ENCODE measurements at regions not wholly inside any gene's neighbourhood (a gene's known extent, or its start where the extent isn't known, plus 50 kb on each side); places are given as distances from the start of the nearest gene placed in this dataset.

DNA sequence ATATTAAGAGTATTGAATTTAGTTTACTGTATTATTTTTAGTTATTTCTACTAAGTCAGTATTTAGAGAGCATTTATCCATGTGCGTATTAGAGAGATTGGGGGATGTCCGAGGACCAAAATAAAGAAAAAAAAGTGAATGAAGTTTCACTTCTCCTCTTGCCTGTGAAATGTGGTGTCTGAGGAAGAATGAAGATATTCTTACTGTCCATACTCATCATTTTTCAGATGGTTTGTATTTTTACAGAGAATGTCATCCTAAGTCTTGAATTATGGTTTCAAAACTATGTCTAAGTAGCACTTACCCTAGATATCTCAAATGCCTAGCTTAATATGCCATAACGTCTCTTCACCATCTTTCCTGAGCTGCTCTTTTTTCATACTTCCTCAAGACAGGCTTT, 854.3 kb downstream of the C4orf33 start:
- no peaks in the 10 kb centered on the region for H3K36me3 ChIP-seq (ENCODE audit: control insufficient read depth, insufficient read depth, low read length)
- Mint-ChIP-seq H3K9me3 (ENCODE audit: unreplicated experiment) (no peaks in the 10 kb centered on the region), H3K4me1 (ENCODE audit: low read depth, unreplicated experiment) (no peaks in the 10 kb centered on the region), H3K4me3 (ENCODE audit: unreplicated experiment) (no peak overlapping the region), H3K27ac (ENCODE audit: unreplicated experiment) (no peak overlapping the region), H3K36me3 (ENCODE audit: insufficient read depth, unreplicated experiment) (no peaks in the 10 kb centered on the region), H3K27me3 (ENCODE audit: insufficient read depth, unreplicated experiment) (peaks cover 6% of the 10 kb centered on the region)
- intact Hi-C loops (cut with micrococcal nuclease; ENCODE audit: unreplicated experiment): no loop called here
- TF ChIP-seq, protein P1, sequence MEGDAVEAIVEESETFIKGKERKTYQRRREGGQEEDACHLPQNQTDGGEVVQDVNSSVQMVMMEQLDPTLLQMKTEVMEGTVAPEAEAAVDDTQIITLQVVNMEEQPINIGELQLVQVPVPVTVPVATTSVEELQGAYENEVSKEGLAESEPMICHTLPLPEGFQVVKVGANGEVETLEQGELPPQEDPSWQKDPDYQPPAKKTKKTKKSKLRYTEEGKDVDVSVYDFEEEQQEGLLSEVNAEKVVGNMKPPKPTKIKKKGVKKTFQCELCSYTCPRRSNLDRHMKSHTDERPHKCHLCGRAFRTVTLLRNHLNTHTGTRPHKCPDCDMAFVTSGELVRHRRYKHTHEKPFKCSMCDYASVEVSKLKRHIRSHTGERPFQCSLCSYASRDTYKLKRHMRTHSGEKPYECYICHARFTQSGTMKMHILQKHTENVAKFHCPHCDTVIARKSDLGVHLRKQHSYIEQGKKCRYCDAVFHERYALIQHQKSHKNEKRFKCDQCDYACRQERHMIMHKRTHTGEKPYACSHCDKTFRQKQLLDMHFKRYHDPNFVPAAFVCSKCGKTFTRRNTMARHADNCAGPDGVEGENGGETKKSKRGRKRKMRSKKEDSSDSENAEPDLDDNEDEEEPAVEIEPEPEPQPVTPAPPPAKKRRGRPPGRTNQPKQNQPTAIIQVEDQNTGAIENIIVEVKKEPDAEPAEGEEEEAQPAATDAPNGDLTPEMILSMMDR (IDR thresholded peaks at IDR 0.05; ENCODE audit: insufficient read depth in 1 of 2, low read depth in 1 of 2, low read length in 1 of 2, severe bottlenecking in 1 of 2, unreplicated experiment in 1 of 2): no peak
- no peak for DNase-seq
- BruUV-seq (replicated peaks): no TSS peak
- H3K9me3 ChIP-seq: no peaks in the 10 kb centered on the region
- H3K27me3 ChIP-seq (replicated peaks; ENCODE audit: control insufficient read depth, insufficient read depth, low read length): no peaks in the 10 kb centered on the region
- CTCF ChIA-PET: no interaction called here
- H3K4me1 ChIP-seq: no peaks in the 10 kb centered on the region
- no peak overlapping the region for H3K4me3 ChIP-seq (ENCODE audit: low read depth, low read length)
- POLR2A ChIA-PET: no interaction called here

DNA sequence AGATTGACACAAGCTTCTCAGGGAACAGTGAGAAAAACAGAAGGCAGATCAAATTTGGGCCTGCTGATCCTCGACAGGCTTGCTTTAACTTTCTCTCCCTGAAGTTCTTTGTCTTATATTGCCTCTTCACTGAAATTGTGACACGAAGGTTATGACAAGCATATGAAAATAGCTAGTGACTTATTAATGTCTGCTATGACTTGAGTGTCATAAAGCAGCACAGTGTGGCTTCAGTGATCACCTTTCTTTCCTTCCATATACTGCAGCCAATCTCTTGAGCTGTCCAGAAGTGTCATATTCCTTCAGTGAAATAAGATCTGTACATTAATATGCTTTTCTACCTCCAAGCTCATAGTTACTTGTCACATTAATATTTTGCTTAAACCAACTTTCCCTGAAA, 870.2 kb downstream of the C4orf33 start:
- Histone ChIP-seq H3K4me1 (no peaks in the 10 kb centered on the region), H3K27me3 (replicated peaks; ENCODE audit: control insufficient read depth, insufficient read depth, low read length) (no peaks in the 10 kb centered on the region), H3K36me3 (ENCODE audit: control insufficient read depth, insufficient read depth, low read length) (no peaks in the 10 kb centered on the region), H3K9me3 (no peaks in the 10 kb centered on the region), H3K4me3 (ENCODE audit: low read depth, low read length) (no peak overlapping the region)
- no peak for DNase-seq
- no peaks in the 10 kb centered on the region for H3K27me3 Mint-ChIP-seq (ENCODE audit: insufficient read depth, unreplicated experiment)
- no peak overlapping the region for H3K27ac Mint-ChIP-seq (ENCODE audit: unreplicated experiment)
- no peak overlapping the region for H3K4me3 Mint-ChIP-seq (ENCODE audit: unreplicated experiment)
- H3K4me1 Mint-ChIP-seq (ENCODE audit: low read depth, unreplicated experiment): no peaks in the 10 kb centered on the region
- CTCF ChIA-PET: no interaction called here
- TF ChIP-seq, protein P1 (IDR thresholded peaks at IDR 0.05; ENCODE audit: insufficient read depth in 1 of 2, low read depth in 1 of 2, low read length in 1 of 2, severe bottlenecking in 1 of 2, unreplicated experiment in 1 of 2): no peak
- H3K36me3 Mint-ChIP-seq (ENCODE audit: insufficient read depth, unreplicated experiment): no peaks in the 10 kb centered on the region
- no peaks in the 10 kb centered on the region for H3K9me3 Mint-ChIP-seq (ENCODE audit: unreplicated experiment)
- intact Hi-C loops (cut with micrococcal nuclease; ENCODE audit: unreplicated experiment): no loop called here
- BruUV-seq (replicated peaks): no TSS peak
- POLR2A ChIA-PET: no interaction called here

DNA sequence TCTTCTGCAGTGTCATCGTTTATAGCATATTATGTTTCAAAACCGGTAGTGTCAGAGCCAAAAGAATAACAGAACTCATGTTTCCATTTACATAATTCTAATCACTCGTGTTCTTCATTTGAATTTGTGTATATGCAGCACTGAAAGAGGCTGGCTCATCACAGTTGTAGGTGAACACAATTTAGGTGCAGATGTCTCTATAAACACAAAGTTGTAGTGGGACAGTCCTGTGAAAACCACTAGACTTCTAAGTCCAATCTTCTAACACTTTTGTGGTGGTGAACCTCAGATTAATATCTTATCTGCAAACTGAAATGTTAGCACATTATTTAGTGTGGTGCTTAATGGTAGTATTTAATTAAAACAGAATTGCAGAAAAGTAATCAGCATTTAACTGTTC, 872.4 kb downstream of the C4orf33 start:
- H3K9me3 Mint-ChIP-seq (ENCODE audit: unreplicated experiment): no peaks in the 10 kb centered on the region

More for the DNA sequence above, 872.4 kb downstream of the C4orf33 start:
- intact Hi-C loops (cut with micrococcal nuclease; ENCODE audit: unreplicated experiment): no loop called here
- Mint-ChIP-seq H3K4me1 (ENCODE audit: low read depth, unreplicated experiment) (no peaks in the 10 kb centered on the region), H3K36me3 (ENCODE audit: insufficient read depth, unreplicated experiment) (no peaks in the 10 kb centered on the region), H3K4me3 (ENCODE audit: unreplicated experiment) (no peak overlapping the region), H3K27ac (ENCODE audit: unreplicated experiment) (no peak overlapping the region), H3K27me3 (ENCODE audit: insufficient read depth, unreplicated experiment) (no peaks in the 10 kb centered on the region)
- ChIA-PET CTCF (no interaction called here), POLR2A (no interaction called here)
- Histone ChIP-seq H3K4me1 (no peaks in the 10 kb centered on the region), H3K27me3 (replicated peaks; ENCODE audit: control insufficient read depth, insufficient read depth, low read length) (no peaks in the 10 kb centered on the region), H3K36me3 (ENCODE audit: control insufficient read depth, insufficient read depth, low read length) (no peaks in the 10 kb centered on the region), H3K9me3 (no peaks in the 10 kb centered on the region), H3K4me3 (ENCODE audit: low read depth, low read length) (no peak overlapping the region)
- no peak for DNase-seq
- no TSS peak for BruUV-seq (replicated peaks)
- TF ChIP-seq, protein P1 (IDR thresholded peaks at IDR 0.05; ENCODE audit: insufficient read depth in 1 of 2, low read depth in 1 of 2, low read length in 1 of 2, severe bottlenecking in 1 of 2, unreplicated experiment in 1 of 2): no peak

All from Caco-2 (cell line).